Body of pancreas (tissue), 4 donors: ENCODE measurements at regions not wholly inside any gene's neighbourhood (a gene's known extent, or its start where the extent isn't known, plus 50 kb on each side); places are given as distances from the start of the nearest gene placed in this dataset.

Source experiments
- POLR2A ChIP-seq, 3 donors: fragments of 450-650 bp; IDR thresholded peaks; one replicate each; pipeline ENCODE4 v1.6.1; 2016; ENCODE audit warnings: antibody characterized with exemption in 3 of 3, mild to moderate bottlenecking in 2 of 3
- TF ChIP-seq, protein P1 (sequence below), 7 experiments: fragments of 450-650 bp in 4 of 7; fragments of 200-600 bp in 3 of 7; sonication (generic) in 3 of 7; IDR thresholded peaks; one replicate each; pipeline ENCODE4 v1.5.1; 2016 to 2019; ENCODE audit warnings: antibody characterized with exemption in 7 of 7

DNA sequence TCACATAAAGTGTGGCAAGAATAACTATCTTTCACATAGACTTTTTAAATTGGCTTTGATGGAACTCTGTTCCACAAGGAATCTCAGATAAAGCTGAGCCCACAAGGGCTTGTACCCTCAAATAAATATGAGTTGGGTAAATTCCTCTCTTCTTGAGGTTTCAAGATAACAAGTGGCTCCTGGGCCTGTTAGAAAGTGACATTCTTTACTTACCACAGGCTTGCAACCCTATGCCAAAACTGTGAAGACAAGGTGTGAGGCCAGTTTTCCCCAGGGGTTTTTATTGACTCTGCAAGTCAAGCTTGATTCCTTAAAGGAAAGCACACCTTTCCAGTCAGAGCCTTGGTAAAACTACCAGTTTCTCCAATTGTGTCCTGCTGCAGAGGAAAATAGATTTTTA is 664.8 kb upstream of the GJE1 start:
- TF ChIP-seq, protein P1, sequence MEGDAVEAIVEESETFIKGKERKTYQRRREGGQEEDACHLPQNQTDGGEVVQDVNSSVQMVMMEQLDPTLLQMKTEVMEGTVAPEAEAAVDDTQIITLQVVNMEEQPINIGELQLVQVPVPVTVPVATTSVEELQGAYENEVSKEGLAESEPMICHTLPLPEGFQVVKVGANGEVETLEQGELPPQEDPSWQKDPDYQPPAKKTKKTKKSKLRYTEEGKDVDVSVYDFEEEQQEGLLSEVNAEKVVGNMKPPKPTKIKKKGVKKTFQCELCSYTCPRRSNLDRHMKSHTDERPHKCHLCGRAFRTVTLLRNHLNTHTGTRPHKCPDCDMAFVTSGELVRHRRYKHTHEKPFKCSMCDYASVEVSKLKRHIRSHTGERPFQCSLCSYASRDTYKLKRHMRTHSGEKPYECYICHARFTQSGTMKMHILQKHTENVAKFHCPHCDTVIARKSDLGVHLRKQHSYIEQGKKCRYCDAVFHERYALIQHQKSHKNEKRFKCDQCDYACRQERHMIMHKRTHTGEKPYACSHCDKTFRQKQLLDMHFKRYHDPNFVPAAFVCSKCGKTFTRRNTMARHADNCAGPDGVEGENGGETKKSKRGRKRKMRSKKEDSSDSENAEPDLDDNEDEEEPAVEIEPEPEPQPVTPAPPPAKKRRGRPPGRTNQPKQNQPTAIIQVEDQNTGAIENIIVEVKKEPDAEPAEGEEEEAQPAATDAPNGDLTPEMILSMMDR (IDR thresholded peaks at IDR 0.05): no peak
- TF ChIP-seq POLR2A (IDR thresholded peaks at IDR 0.05): no peak
